ENCODE measurements at regions not wholly inside any gene's neighbourhood (a gene's known extent, or its start where the extent isn't known, plus 50 kb on each side); places are given as distances from the start of the nearest gene placed in this dataset.

DNA sequence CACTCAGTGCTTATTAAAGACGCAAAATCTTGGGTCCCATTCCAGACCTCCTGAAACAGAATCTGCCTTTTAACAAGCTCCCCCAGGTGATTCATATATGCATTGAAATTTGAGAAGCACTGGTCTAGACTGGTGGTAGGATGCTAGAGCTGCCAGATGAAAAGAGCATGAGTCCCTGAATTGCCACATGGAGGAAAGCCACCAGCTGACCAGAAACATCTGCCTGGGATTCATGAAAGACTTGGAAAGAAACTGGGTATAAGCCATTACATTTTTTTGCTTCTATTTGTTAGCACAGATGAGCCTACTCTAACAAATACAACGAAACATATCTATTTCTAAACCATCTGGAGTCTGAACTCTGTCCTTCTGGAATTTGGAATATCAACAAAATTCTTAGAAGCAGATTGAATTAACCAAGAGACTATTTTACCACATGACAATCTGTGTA is 228.9 kb downstream of the RBM43 start:
- TF ChIP-seq, protein P1, sequence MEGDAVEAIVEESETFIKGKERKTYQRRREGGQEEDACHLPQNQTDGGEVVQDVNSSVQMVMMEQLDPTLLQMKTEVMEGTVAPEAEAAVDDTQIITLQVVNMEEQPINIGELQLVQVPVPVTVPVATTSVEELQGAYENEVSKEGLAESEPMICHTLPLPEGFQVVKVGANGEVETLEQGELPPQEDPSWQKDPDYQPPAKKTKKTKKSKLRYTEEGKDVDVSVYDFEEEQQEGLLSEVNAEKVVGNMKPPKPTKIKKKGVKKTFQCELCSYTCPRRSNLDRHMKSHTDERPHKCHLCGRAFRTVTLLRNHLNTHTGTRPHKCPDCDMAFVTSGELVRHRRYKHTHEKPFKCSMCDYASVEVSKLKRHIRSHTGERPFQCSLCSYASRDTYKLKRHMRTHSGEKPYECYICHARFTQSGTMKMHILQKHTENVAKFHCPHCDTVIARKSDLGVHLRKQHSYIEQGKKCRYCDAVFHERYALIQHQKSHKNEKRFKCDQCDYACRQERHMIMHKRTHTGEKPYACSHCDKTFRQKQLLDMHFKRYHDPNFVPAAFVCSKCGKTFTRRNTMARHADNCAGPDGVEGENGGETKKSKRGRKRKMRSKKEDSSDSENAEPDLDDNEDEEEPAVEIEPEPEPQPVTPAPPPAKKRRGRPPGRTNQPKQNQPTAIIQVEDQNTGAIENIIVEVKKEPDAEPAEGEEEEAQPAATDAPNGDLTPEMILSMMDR (IDR thresholded peaks at IDR 0.05): no peak
- TF ChIP-seq POLR2A (IDR thresholded peaks at IDR 0.05): no peak
